NCI-H1105 treated with DMSO at 0.1 percent for 48 hours (cell line): ENCODE measurements at regions not wholly inside any gene's neighbourhood (a gene's known extent, or its start where the extent isn't known, plus 50 kb on each side); places are given as distances from the start of the nearest gene placed in this dataset.
A peak's percentile ranks its signal among the peaks of the same experiment; 100 is the strongest.

Source experiments
- DNase-seq: peaks from one replicate; lab custom pipeline; 2025; lab: John Stamatoyannopoulos, UW

- DNase-seq, result peak; percentile 84
These were observed 240.4 kb upstream of the IRX2 start for GRCh38 chr5:2991884-2992283.

DNA sequence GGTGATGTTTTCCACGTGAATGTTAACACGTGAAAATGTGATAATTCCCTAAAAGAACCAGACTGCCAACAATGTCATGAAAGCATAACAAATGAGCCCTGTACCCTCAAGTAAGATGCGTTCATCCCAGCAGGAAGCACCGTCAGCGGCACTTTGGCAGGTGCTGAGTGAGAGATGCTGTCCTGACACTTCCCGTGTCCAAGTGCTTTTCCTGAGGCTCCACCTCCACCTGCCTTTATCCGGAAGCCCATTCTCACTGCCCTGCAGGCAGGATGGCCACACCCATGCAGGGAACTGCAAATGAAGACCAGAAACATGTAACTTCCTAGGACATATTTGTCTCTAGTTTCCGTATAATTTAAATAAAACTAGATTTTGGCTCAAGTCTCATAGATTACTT lies 238.0 kb upstream of the IRX2 start:
- no peak for DNase-seq

DNA sequence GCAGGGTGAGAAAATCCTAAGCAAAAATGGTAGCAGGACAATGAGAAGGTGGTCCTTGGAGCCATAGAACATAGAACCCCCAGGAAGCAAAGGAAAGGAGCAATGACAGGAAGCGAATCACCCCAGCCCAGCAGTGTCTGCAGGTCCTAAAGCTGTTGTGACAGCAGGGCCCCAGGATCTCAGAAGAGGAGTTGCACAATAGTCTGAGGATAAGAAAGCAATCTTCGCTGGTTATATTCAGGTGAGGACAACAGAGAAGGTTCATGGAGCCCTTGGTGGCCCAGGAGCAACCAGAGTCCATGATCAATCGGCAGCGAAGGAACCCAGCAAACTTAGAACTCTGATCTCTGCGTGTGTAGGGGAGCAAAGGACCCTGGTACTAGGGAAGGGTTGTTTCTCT lies 234.8 kb upstream of the IRX2 start:
- DNase-seq, result no peak

DNA sequence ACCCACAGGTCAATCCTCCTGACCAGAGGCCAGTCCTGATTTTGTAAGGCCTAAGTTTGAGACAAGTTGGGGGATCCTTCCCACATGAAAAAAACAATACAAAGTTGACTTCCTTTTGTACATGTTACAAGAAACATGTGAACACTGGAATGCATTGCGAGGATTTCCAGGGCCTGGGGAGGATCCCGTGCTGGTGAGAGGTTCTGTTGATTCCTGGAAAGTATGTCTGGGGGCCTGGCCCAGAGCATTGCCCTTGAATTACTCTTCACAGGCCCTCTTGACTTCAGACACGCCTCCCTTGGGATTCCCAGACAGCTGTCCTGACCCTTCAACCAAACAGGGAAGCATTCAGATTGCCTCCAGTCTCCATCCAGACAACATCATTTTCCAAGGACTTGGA lies 234.2 kb upstream of the IRX2 start:
- no peak for DNase-seq

- DNase-seq, result no peak
These were observed 232.3 kb upstream of the IRX2 start for GRCh38 chr5:2983583-2984300.

DNA sequence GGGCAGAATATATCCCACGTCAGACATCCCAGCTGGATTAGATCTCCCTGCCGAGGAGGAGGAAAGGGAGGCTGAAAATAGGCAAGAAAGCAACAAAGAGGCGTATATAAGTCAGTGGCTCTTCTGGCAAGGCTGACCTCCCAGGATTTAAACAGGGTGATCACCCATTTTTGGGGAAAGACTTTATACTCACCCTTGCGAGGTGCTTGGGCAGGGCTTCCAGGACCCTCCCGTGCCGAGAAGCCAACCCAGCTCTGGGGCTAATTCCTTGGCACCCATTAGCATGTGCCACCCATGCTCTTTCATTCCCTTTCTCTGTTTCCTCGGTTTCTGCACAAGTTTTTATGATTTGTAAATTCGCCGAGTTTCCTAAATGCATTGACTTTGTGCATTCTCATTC lies 230.2 kb upstream of the IRX2 start:
- no peak for DNase-seq

DNA sequence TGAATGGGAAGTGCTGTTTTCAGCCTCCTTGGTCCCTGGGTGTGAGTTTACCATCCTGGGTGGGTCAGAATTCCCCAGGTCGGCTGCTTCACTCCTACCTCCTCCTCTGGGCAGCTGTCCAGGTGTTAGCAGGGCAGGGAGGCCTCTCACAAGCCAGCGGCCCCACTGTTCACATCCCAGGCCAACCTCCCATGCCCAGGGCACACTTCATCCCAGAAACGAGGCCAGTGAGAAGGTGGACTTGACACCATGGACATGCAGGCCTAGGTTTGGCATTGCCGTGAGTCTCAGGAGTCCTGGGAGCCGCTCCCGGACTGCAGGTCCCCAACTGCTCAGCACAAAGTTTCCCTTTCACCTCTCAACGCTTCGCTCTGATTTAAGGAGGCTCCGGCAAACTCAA lies 229.6 kb upstream of the IRX2 start:
- no peak for DNase-seq

DNA sequence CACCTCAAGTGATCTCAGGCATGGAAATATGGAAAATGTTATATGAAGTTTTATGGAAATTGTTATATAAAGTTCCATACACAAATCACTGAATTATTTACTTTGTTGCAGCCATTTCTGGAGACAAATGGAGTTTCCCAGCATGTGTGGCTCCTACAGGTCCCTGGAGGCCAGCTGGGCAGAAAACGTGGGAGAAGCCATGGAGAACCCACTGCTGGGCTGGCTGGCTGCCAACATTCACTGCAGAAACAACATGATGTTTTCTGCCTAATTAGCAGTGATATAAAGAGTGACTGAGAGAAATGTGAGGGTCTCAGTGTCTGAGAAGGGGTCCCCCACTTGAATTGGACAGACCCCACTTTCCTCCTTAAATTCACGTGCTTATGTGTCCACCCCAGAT lies 208.8 kb upstream of the IRX2 start:
- DNase-seq, result peak; percentile 84

DNA sequence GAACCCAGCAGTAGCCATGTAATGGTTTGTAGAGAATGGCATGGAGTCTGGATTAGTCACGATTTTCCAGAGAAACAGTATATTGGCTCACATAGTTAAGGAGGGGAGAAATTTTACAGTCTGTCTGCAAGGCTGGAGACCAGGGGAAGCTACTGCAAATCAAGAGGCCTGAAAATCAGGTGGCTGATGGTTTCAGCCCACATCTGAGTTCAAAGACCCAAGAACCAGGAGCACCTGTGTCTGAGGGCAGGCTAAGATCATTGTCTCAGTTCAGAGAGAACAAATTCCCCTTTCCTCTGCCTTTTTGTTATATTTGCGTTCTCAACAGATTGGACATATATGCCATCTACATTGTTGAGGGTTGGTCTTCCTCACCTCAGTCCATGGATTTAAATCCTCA lies 207.5 kb upstream of the IRX2 start:
- DNase-seq, result no peak

GRCh38 chr5:2948875-2949274 lies 197.4 kb upstream of the IRX2 start:
- DNase-seq, result no peak

DNA sequence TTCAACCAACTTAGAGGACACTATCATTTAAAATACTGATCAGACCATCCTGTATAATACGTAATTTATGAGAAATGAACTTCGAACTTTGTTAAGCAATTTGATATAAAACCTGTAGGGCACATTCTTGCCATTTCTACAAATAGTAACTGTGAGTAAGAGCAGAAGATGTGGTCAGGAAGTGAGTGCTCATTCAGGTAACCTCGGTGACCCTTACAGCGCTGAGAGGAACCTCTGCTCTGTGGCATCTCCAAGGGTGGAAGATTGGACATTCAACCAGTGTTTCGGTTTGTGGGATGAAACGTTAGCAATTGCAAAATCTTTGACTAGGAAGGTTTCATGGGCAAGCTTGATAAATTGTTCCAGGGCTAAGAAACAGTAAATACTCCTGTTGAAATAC lies 194.8 kb upstream of the IRX2 start:
- no peak for DNase-seq

- no peak for DNase-seq
These were observed 184.9 kb upstream of the IRX2 start for GRCh38 chr5:2936413-2936812.

- DNase-seq, result no peak
These were observed 178.3 kb upstream of the IRX2 start for GRCh38 chr5:2929779-2930178.

DNA sequence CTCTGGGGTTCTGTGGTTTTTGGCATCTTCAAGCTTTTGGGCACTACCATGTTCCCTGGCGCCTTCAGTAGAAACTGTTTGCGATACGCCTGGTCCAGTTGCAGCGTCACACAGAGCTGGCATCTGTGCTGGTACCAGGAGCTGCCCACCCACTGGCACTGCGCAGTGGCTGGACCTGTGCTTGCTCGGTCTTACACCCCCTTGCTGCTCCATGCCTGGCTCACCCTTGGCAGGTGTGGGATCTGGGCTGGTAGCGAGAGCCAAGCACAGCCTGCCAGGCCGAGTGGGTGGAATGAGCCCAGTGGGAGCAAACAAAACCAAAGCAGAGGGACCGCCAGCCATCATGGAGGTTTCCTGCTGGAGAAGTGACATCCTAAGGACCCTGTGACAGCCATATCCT lies 170.2 kb upstream of the IRX2 start:
- DNase-seq, result no peak

DNA sequence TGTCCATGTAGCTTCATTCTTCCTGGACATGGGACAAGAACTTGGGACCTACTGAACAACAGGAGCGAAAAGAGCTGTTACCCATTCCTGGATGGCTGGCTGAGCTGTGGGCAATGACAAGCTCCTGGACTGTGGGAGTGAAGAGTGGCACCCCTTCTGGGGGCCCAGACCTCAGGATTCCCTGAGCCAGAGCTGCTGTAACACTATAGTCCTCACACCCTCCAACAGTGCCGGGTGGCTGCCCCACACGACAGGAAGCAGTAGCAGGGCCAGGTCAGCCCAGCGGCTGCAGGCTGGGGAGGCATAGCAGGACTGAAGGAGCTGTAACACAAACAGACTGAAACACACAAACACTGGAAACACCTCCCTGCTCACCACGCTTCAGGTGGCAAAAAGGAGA lies 169.7 kb upstream of the IRX2 start:
- no peak for DNase-seq

DNA sequence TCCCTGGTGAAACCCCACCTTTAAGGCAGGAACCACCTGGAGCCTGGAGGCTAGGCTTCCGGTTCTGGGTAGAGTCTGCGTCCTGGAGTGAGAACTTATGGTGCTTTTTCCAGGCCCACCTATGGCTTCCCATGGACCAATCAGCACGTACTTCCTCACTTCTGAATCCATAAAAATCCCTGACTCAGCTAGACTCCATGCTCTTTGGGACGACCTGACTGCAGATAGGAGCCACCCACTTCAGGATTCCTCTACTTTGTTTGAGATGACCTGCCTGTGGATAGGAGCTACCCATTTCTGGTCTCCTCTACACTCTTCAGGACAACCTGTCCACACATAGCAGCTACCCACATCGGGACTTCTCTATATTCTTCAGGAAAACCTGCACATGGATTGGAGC lies 168.8 kb upstream of the IRX2 start:
- DNase-seq, result no peak

- DNase-seq, result no peak
These were observed 168.0 kb upstream of the IRX2 start for GRCh38 chr5:2919310-2920018.

GRCh38 chr5:2917524-2917923 lies 166.0 kb upstream of the IRX2 start:
- DNase-seq, result no peak

GRCh38 chr5:2917093-2917492 lies 165.6 kb upstream of the IRX2 start:
- no peak for DNase-seq

DNA sequence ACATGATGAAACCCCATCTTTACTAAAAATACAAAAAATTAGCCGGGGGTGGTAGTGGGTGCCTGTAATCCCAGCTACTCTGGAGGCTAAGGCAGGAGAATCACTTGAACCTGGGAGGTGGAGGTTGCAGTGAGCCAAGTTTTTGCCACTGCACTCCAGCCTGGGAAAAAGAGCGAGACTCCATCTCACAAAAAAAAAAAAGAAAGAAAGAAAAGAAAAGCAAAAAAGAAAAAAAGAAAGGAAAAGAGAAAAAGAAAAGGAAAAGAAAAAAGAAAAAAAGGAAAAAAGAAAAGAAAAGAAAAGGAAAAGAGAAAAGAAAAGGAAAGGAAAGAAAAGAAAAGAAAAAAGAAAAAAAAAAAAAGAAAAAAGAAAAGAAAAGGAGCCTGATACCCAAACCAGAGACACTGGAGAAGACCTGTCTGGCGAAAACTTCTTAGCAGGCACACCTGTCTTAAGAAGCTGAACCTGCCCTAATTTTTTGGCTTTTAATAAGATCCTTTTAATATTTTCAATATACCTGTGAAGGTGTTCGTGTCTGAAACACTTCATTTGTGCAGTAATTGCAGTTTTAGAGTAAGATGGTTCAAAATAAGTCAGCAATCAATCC lies 164.7 kb upstream of the IRX2 start:
- DNase-seq, result no peak

DNA sequence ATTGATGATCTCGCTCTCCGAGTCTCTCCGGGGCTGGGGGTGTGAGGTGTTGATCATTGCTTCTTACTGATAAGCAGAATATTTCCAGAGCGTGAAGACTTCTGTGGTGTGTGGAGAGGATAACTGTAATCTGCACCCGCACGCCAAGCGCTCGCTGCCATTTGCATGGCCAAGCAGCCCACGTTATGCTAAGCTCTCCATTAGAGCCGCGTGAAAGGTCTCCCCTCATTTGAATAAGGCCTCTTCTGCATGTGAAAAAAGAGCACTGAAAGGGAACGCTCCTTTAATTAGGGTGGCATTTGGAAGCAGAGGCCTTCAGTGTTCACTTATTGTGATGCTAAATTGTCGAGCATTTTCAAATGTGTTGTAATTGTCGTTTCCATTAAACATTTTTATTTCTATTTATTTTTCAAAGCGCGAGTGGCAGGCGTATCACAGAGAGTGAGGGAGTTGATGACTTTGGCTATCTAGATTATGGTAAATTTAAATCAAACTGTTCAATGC lies 163.6 kb upstream of the IRX2 start:
- DNase-seq, result no peak

GRCh38 chr5:2914022-2914661 lies 162.7 kb upstream of the IRX2 start:
- no peak for DNase-seq

DNA sequence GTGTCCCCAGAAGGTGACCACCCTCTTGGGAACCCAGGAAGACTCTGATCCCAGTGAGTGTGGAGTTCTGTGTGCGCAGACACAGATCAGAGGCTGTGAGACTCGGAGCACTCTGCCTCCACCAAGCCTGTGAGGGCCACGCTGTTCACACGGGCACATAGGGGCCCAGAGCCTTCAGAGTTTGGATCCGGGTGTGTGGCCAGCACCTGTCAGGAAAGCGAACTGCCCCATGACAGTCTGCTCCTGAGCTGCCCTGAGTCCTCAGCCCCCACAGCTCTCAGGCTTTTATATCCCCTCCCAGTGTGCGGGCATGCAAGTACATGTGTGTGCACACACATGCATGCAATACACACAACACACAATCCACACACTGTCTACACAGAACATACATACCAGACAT lies 161.8 kb upstream of the IRX2 start:
- DNase-seq, result no peak
